Esophagus mucosa (tissue), 1 donor: ENCODE measurements at regions not wholly inside any gene's neighbourhood (a gene's known extent, or its start where the extent isn't known, plus 50 kb on each side); places are given as distances from the start of the nearest gene placed in this dataset.

Source experiments
- ATAC-seq: fragments of 200-7000 bp; cut with Tn5 transposase; one replicate; pipeline ENCODE4 v1.9.1; 2020
- donor health status: DM: yes; HTN: yes; CAD: no.

GRCh38 chr3:74564560-74564959 is 49.9 kb downstream of the CNTN3 start:
- no peak for ATAC-seq

- no peak for ATAC-seq
These were observed 51.7 kb downstream of the CNTN3 start for GRCh38 chr3:74562558-74563269.

GRCh38 chr3:74561881-74562280 is 52.6 kb downstream of the CNTN3 start:
- no peak for ATAC-seq

- no peak for ATAC-seq
These were observed 55.2 kb downstream of the CNTN3 start for GRCh38 chr3:74559261-74559660.

- ATAC-seq: no peak
These were observed 63.8 kb downstream of the CNTN3 start for GRCh38 chr3:74550686-74551085.

GRCh38 chr3:74546426-74546825 is 68.0 kb downstream of the CNTN3 start:
- no peak for ATAC-seq

- ATAC-seq: no peak
These were observed 72.0 kb downstream of the CNTN3 start for GRCh38 chr3:74542441-74542840.

GRCh38 chr3:74539876-74540275 is 74.6 kb downstream of the CNTN3 start:
- ATAC-seq: no peak

- ATAC-seq: no peak
These were observed 75.8 kb downstream of the CNTN3 start for GRCh38 chr3:74538669-74539068.

- ATAC-seq: no peak
These were observed 76.6 kb downstream of the CNTN3 start for GRCh38 chr3:74537857-74538256.

GRCh38 chr3:74537164-74537563 is 77.3 kb downstream of the CNTN3 start:
- ATAC-seq: no peak

- ATAC-seq: no peak
These were observed 79.2 kb downstream of the CNTN3 start for GRCh38 chr3:74535281-74535680.

- ATAC-seq: no peak
These were observed 79.8 kb downstream of the CNTN3 start for GRCh38 chr3:74534611-74535010.

- no peak for ATAC-seq
These were observed 82.0 kb downstream of the CNTN3 start for GRCh38 chr3:74532446-74532845.

- no peak for ATAC-seq
These were observed 83.0 kb downstream of the CNTN3 start for GRCh38 chr3:74531491-74531890.

GRCh38 chr3:74529145-74529544 is 85.3 kb downstream of the CNTN3 start:
- ATAC-seq: no peak

GRCh38 chr3:74527566-74527965 is 86.9 kb downstream of the CNTN3 start:
- ATAC-seq: no peak

- ATAC-seq: no peak
These were observed 90.6 kb downstream of the CNTN3 start for GRCh38 chr3:74523811-74524210.

GRCh38 chr3:74520895-74521294 is 93.6 kb downstream of the CNTN3 start:
- no peak for ATAC-seq

- ATAC-seq: no peak
These were observed 95.8 kb downstream of the CNTN3 start for GRCh38 chr3:74518610-74519009.

- no peak for ATAC-seq
These were observed 98.4 kb downstream of the CNTN3 start for GRCh38 chr3:74516019-74516418.

- ATAC-seq: no peak
These were observed 99.0 kb downstream of the CNTN3 start for GRCh38 chr3:74515451-74515850.

GRCh38 chr3:74511078-74511477 is 103.4 kb downstream of the CNTN3 start:
- ATAC-seq: no peak

GRCh38 chr3:74510261-74510818 is 104.1 kb downstream of the CNTN3 start:
- no peak for ATAC-seq

- ATAC-seq: no peak
These were observed 106.8 kb downstream of the CNTN3 start for GRCh38 chr3:74507691-74508090.
